HG03354 (cell line): ENCODE measurements at regions not wholly inside any gene's neighbourhood (a gene's known extent, or its start where the extent isn't known, plus 50 kb on each side); places are given as distances from the start of the nearest gene placed in this dataset.
"Not testable (repeated sequence)": the region's sequence is repeated elsewhere in the genome, so short reads cannot be mapped to it uniquely, and the experiment has no call there.

Source experiments
- ATAC-seq: cut with Tn5 transposase; IDR thresholded peaks from one replicate; pipeline ENCODE4 v1.9.1; 2021; ENCODE audit warnings: mild to moderate bottlenecking; ENCODE audit not compliant: unreplicated experiment, poor library complexity, severe bottlenecking

DNA sequence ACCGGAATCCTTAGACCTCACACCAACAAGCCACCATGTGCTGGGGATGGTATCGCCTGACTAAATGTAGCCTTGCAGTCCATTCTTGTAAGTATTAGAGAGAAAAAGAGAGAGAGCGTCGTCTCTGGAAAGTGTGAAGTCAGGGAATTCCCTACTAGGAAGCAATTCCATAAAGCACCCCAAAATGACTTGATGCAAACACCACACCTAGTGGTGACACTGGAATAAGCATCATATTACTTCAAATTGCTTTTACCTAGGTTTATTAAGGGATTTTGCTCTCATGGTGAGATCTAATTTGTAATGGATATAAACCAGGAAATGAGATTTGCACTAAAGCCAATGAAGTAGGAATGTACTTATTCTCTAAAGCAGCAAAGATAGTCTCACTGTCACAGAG lies 111.4 kb upstream of the METTL9 start:
- not testable (repeated sequence) for ATAC-seq

DNA sequence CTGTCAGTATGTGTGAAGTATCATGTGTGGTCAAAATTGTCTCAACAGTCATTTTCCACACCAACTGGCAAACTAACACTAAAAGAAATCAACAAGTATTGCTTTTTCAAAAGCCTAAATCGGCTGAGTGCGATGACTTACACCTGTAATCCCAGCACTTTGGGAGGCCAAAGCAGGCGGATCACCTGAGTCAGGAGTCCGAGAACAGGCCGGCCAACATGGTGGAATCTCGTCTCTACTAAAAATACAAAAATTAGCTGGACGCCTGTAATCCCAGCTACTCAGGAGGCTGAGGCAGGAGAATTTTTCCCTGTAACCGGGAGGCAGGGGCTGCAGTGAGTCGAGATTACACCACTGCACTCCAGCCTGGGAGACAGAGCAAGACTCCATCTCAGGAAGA lies 100.3 kb upstream of the METTL9 start:
- not testable (repeated sequence) for ATAC-seq

DNA sequence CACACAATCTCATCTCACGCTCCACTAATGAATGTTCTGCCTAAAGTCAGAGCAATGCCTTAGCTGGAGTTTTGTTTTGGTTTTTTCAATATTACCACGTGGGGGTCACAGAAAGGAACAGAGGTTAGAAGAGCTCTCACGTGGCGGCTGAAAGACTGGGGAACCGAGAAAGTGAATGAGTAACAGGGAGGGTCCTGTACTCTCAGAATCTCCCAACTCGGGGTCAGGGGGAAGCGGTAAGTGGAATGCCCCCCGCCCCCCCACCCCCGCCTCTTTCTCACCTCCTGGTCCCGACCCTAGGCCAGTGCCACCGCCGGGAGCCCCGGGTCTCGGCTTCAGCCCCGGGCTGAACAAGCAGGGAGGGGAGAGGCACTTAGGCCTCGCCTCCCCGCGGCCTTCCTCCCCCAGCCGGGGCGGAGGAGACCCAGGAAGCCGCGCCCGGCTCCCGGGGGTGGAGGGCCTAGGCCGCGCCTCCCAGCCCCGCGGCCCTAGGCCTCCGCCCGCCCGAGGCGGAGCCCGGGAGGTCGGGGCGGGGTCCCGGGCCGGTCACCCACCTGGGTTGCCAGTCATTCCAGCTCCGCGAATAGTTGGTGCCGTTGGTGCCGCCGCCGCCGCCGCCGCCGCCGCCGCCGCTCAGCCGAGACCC lies 98.0 kb upstream of the METTL9 start:
- ATAC-seq: peak; percentile 62

DNA sequence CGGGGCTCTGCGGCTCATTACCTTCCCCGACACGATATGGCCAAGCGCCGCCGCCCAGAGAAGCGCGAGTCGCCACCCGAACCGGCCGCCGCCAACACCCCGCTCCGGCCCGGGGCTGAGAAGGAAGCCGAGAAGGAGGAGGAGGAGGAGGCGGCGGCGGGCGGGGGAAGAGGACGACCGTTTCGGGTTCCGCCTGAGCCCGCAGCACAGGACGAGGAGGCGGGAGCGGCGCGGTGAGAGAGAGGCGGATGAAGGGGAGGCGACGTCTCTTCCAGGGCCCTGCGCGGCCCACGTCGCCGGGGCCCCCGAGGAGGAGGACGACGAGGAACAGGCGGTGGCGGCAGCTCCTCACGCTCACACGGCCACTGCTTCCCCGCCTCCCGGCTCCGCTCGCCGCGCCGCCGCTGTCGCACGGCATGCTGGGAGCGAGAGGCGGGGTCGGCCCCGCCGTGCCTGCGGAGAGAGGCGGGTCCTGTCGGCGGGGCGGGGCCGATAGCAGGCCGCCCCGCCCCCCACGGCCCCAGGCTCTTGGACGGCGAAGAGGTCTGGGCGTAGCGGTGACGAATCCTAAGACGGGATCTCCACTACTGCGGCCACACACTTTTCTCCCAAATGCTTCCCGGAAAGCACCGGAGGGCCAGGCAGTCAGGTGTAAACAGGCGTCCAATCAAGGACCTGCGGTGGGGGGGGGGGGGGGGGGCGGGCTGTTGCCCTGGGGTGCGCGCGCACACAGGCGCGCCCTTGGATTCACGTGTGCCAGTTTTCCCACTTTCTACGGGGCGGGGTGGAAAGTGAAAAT lies 97.3 kb upstream of the METTL9 start:
- ATAC-seq: peak; percentile 67

DNA sequence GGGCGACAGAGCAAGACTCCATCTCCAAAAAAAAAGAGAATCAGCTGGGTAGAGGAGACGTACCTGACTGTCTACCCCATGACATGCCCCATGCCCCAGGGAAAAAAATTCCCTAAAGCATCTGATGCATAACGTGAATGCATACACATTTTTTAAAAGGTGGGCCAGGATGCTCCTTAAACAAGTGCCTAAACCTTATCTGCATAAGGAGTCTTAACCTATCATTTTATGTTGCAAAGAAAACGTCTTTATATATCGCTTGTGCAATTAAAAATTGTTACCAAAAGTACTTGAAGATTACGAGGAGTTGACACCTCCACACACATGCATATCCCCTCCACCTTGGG lies 95.8 kb upstream of the METTL9 start:
- not testable (repeated sequence) for ATAC-seq

DNA sequence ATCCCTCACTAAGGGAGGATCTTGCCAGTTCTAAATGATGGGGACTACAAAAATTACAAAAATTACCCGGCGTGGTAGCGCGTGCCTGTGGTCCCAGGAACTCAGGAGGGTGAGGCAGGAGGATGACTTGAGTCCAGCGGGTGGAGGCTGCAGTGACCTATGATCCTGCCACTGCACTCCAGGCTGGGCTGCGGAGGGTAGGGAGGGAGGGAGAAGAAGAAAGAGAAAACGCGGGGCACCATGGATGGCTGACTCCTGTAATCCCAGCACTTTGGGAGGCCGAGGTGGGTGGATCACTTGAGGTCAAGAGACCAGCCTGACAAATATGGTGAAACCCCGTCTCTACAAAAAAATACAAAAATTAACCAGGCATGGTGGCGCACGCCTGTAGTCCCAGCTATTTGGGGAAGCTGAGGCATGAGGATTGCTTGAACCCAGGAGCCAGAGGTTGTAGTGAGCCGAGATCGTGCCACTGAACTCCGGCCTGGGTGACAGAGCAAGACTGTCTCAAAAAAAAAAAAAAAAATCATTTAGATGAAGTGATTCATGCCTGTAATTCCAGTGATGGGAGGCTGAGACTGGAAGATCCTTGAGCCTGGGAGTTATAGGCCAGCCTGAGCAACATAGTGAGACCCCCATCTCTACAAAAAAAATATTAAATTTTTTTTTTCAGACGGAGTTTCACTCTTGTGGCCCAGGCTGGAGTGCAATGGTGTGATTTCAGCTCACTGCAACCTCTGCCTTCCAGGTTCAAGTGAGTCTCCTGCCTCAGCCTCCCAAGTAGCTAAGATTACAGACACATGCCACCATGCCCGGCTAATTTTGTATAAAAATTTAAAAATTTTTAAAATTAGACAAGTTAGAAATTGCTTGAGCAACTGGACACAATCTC lies 95.2 kb upstream of the METTL9 start:
- ATAC-seq: not testable (repeated sequence)

DNA sequence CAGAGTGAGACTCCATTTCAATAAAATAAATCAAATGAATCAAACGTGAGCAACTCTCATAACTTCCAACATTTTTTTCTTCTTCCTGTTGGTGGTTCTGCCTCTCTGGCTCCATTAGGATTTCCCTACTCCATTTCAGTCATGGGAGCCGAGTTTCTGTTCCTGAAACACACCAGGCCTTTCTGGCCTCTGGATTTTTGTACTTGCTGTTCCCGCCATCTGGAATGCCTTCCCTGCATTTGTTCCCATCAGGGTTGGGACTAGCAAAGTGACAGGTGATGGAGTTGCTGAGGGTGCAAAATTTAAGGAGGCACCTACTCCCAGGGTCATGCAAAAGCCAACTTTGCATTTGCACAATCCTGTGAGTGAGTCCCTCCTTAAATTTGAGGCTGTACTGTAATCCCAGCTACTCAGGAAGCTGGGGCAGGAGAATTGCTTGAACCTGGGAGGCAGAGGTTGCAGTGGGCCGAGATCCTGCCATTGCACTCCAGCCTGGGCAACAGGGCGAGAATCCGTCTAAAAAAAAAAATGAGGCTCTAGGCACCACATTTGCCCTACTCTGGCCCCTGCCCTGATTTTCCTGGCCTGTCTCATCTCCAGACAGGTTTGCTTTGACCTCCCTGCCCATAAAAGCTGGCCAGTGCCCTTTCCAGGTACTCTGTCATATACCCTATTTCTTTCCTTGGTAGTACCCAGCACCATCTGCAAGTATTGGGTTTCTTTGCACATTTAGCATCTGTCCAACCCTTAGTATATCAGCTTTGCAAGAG lies 93.4 kb upstream of the METTL9 start:
- not testable (repeated sequence) for ATAC-seq

DNA sequence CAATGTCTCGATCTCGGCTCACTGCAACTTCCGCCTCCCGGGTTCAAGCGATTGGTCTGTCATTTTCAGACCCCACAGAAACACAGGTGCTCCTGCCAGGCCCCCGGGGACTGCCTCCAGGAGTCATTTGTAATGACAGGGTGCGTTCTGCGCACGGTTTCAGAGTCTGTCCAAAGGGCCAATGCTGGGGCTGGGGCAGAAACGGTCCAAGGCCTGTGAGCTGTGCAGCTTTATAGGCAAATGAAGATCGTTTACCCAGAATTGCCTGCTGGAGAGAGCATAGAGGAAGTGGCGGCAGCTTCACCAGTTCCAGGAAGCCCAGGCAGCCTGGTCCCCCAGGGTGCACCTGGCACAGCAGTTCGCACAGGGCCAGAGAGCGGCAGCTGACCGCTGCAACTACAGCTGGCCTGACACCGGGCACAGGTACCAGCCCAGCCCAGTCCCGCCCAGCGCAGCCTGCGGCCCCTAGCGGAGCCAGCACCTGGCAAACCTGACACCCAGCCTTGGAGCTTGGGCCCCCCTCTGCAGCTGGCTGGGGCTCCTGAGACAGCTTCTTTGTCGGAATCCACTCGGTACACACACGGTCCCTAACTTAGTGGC lies 92.4 kb upstream of the METTL9 start:
- peak; percentile 74 for ATAC-seq

DNA sequence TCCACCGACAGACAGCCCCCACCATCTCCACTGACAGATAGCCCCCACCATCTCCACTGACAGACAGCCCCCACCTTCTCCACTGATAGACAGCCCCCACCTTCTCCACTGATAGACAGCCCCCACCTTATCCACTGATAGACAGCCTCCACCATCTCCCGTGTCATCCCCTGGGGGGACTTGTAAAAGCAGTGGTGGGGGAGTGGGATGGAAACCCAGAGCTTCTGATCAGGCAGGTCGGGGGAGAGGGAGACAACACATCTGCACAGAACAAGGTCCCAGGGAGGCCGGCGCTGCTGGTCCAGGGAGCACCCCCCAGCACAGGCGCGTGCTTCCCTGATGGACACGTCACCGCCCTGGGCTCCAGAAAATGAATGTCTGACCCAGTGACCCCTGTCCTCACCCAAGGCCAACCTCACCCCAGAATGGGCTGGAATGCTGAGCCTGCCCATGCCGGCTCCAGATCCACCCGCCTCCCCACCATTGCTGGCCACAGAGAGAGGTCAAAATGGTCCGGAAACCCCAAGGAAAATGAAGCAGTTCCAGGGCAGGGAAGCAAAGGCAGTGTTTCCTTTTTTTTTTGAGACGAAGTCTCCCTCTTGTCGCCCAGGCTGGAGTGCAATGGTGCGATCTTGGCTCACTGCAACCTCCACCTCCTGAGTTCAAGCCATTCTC lies 91.6 kb upstream of the METTL9 start:
- ATAC-seq: not testable (repeated sequence)

DNA sequence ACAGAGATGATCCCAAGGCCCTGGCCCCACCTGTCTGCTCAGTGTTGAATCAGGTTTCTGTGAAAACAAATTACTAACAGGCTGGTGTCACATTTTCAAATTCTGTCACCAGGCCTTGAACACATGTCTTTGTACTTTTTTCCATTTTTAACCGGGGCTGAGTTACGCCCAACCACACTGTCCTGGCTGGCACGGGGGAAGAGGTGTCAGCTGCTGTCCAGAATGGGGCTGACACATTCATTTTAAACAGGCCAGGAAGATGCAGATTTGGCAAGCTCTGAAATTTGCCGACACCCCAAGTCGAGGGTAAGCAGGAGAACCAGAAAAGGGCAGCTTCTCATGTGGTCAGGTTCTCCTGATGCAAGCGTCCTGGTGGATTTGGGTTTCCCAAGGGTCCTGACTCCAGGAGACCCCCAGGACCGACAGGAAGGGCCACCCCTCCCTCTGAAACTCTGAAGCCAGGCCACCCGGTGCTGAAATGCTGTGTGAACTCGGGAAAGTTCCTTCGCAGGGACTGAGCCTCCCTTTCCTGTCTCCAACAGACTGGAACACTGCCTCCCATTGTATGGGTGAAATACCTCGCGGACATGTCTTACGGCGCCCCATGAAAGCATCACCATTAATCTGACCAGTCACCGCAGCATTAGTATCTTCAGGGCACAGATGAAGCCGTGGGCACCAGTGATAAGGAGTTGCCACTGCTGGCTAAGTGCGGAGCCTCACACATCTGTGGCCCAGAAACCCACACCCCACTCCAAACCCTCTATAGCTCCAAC lies 90.5 kb upstream of the METTL9 start:
- ATAC-seq: not testable (repeated sequence)

DNA sequence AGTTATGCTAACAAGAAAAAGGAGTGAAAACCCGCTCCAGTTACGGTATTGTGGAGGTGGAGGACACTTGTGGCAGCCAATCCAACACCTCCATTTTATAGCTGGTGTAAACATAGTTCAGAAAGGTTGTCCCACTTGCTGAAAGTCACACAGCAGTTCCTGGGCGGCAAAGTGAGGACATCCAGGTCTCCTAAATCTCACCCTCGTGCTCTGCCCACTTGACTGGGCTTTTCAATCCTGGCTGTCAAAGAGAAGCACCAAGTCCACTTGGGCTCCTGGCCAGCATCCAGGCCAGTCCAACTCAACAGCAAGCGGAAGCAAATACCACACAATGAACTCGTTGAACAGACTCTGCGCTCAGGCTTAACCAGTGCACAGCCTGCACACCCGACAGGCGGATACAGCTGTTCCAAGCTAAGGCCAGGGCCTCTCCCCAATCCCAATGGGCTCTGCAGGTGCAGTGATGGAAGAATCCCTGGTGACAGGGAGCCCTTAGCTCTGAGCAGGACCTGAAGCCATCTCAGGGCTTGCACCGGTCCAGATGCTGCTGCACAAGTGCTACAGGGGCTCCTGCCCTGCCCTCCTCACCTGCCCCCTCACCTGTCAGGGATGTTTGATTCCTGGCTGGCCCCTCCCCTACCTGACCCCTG lies 89.8 kb upstream of the METTL9 start:
- ATAC-seq: not testable (repeated sequence)

DNA sequence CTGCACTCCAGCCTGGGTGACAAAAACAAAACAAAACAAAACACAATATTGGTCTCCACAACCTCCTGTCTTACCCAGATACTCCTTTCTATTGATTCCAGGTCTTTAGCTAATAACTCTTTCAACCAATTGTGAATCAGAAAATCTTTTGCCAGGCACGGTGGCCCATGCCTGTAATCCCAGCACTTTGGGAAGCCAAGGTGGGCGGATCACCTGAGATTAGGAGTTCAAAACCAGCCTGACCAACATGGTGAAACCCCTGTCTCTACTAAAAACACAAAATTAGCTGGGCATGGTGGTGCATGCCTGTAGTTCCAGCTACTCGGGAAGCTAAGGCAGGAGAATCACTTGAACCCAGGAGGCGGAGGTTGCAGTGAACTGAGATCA lies 88.5 kb upstream of the METTL9 start:
- ATAC-seq: not testable (repeated sequence)

DNA sequence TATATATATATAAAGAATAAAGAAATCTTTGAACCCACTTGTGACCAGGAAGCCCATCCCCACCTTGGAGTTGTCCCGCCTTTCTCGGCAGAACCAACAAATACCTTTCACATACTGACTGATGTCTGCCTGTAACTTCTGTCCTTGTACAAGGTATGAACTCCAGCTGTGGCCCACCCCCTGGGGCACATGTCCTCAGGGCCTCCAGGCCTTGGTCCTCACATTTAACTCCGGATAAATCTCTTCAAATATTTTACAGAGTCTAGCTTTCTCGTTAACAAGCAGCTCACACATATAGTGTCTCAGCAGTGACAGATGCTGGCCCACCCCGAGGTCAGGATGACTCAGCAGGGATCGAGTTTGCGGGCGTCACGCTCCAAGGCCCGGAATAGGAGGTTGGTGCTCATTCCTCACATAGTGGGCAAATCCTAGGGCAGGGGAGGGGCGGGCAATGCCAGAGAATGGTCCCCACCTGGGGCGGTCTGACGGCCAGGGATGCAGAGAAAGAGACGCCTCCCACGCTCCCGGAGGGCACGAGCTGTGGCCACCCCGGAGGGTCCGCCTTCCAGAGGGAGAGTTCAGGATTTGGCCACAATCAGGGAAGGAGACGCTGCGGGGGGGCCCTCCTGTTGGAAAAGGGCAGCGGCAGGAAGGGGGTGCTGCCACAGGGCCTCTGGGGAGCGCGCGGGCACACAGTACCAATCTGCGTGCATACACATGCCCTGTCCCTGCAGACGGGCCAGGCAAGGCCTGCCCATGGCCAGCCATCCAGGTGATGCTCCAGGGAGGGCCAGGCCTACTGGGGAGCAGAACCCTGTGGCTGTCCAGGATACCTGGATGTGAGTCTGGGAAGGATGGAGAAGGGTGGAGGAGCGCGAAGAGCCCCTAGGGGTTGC lies 87.8 kb upstream of the METTL9 start:
- ATAC-seq: not testable (repeated sequence)

DNA sequence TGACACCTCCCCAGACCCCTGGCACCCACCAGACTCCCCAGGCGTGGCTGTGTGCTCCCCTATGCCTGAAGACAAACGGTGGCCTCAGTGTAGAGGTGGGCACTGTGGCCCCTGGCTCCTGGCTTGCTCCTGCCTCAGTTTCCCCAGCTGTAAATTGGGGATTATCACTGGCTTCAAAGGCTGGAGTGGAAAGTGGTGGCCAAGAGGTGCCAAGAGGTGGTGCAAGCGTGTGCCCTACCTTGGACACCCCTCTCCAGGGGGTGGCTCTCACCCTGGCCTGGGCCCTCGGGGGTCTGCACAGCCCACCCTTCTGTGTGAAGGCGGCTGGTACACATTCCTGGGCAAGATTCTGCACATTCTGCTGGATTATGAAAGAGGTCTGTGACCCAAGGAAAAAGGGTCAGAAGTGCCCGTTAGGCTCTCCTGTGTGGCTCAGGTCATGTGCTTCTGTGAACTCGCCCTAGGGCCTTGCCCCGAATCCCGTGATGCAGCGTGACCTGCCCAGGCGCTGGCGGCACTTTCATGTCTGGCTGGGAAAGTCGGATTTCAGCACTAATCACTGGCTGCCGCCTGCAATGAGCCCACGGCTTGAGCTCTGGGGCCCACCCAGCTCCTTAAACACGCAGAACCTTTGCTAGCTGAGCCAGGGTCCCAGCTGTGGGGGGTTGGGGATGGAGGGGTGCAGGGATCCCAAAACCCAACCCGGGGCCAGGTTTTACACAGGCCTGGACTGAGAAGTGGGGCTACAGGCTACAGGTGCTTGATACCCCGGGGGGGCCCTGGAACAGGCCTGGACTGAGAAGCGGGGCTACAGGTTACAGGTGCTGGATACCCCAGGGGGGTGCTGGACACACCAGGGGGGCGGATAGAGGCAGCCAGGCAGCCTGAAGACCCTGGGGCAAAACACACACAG lies 86.8 kb upstream of the METTL9 start:
- not testable (repeated sequence) for ATAC-seq

DNA sequence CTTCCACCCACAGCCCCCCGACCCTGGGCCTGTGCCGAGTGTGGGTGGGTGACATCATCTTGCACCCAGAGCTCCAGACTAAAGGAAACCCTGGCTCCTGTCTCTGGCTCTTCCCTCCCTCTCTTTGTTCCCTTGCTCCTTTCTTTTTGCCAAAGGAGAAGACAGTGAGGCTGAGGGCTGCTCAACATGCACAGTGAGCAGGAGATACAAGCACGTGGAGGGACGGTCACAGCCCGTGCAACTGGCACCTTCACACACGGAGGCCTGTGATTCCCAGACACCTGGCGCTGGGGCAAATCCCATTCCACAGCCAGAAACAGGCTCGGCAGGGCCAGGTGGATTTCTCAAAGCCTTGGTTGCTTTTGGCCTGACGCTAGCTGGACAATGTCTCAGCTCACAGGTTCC lies 86.0 kb upstream of the METTL9 start:
- not testable (repeated sequence) for ATAC-seq
